Vagina (tissue), 2 donors: ENCODE measurements at regions not wholly inside any gene's neighbourhood (a gene's known extent, or its start where the extent isn't known, plus 50 kb on each side); places are given as distances from the start of the nearest gene placed in this dataset.

ENCODE experiments used
- CTCF ChIP-seq, 3 experiments: fragments of 450-650 bp in 2 of 3; fragments of 200-600 bp in 1 of 3; sonication (generic) in 1 of 3; IDR thresholded peaks; one replicate each; pipeline ENCODE4 v1.5.1; 2017 to 2019; ENCODE audit warnings: antibody characterized with exemption in 3 of 3, mild to moderate bottlenecking in 2 of 3, moderate library complexity in 2 of 3
- POLR2A ChIP-seq, 2 donors: fragments of 450-650 bp; IDR thresholded peaks; one replicate each; pipeline ENCODE4 v1.6.1; 2017; ENCODE audit warnings: antibody characterized with exemption in 2 of 2, mild to moderate bottlenecking in 2 of 2, moderate library complexity in 2 of 2
- POLR2AphosphoS5 ChIP-seq, 2 donors: sonication (generic); formaldehyde crosslinking; IDR thresholded peaks; one replicate each; pipeline ENCODE4 v1.9.0; 2017; ENCODE audit warnings: antibody characterized with exemption in 2 of 2, mild to moderate bottlenecking in 2 of 2, low read depth in 1 of 2; ENCODE audit not compliant: insufficient read depth in 1 of 2

- TF ChIP-seq POLR2AphosphoS5 (IDR thresholded peaks at IDR 0.05; ENCODE audit: insufficient read depth in 1 of 2, low read depth in 1 of 2): no peak
- no peak for TF ChIP-seq CTCF (IDR thresholded peaks at IDR 0.05)
- TF ChIP-seq POLR2A (IDR thresholded peaks at IDR 0.05): no peak
These were observed 423.3 kb upstream of the IL12A start for GRCh38 chr3:159565313-159565712.
